ENCODE measurements at regions not wholly inside any gene's neighbourhood (a gene's known extent, or its start where the extent isn't known, plus 50 kb on each side); places are given as distances from the start of the nearest gene placed in this dataset.

GRCh38 chr3:168517249-168518071 lies 421.7 kb upstream of the GOLIM4 start:
- H3K4me3 ChIP-seq, result peak overlapping the region in 2 of 3 donors; percentile 12 to 20
- no peaks in the 10 kb centered on the region for H3K9me3 ChIP-seq
- DNase-seq, result peak in 2 of 3 donors; percentile 33 to 48
- TF ChIP-seq CTCF (IDR thresholded peaks at IDR 0.05) (no peak), POLR2A (IDR thresholded peaks at IDR 0.05) (no peak)
- H3K36me3 ChIP-seq, result no peaks in the 10 kb centered on the region
- peak overlapping the region in 2 of 3 donors; percentile 39 to 45 for H3K27ac ChIP-seq
- 31% methylated on average over 13 of the region's 14 CpGs for whole genome bisulfite sequencing (ENCODE audit: insufficient coverage, low coverage, low lambda C conversion rate, missing lambda C conversion rate)
- peak; percentile 77 to 90 (median 83) for ATAC-seq
- peaks cover 0 to 4% (median 0%) of the 10 kb centered on the region in 4 donors for H3K4me1 ChIP-seq
- no peaks in the 10 kb centered on the region for H3K27me3 ChIP-seq
- intact Hi-C loops (cut with DNase I), result no loop called here

- Histone ChIP-seq H3K4me3 (no peak overlapping the region), H3K27me3 (no peaks in the 10 kb centered on the region), H3K36me3 (no peaks in the 10 kb centered on the region), H3K9me3 (no peaks in the 10 kb centered on the region), H3K4me1 (peaks cover 0 to 4% (median 0%) of the 10 kb centered on the region in 4 donors), H3K27ac (no peak overlapping the region)
- TF ChIP-seq CTCF (IDR thresholded peaks at IDR 0.05) (no peak), POLR2A (IDR thresholded peaks at IDR 0.05) (no peak)
- DNase-seq (no peak), ATAC-seq (no peak)
- intact Hi-C loops (cut with DNase I), result no loop called here
Measured at GRCh38 chr3:168514252-168514651, 418.5 kb upstream of the GOLIM4 start.

- H3K36me3 ChIP-seq, result no peaks in the 10 kb centered on the region
- ATAC-seq, result no peak
- H3K27ac ChIP-seq, result no peak overlapping the region
- no peaks in the 10 kb centered on the region for H3K27me3 ChIP-seq
- no peaks in the 10 kb centered on the region for H3K9me3 ChIP-seq
- peaks cover 0 to under 1% (median 0%) of the 10 kb centered on the region in 4 donors for H3K4me1 ChIP-seq
- TF ChIP-seq CTCF (IDR thresholded peaks at IDR 0.05) (no peak), POLR2A (IDR thresholded peaks at IDR 0.05) (no peak)
- WGBS (ENCODE audit: insufficient coverage, low coverage, low lambda C conversion rate, missing lambda C conversion rate), result 57% methylated on average over 1 of the region's 1 CpG
- H3K4me3 ChIP-seq, result no peak overlapping the region
- intact Hi-C loops (cut with DNase I), result no loop called here
- DNase-seq, result no peak
Measured at GRCh38 chr3:168512802-168513201, 417.1 kb upstream of the GOLIM4 start.

- Histone ChIP-seq H3K4me1 (no peaks in the 10 kb centered on the region), H3K4me3 (no peak overlapping the region), H3K27ac (no peak overlapping the region), H3K27me3 (no peaks in the 10 kb centered on the region), H3K9me3 (no peaks in the 10 kb centered on the region), H3K36me3 (no peaks in the 10 kb centered on the region)
- DNase-seq, result no peak
- ATAC-seq, result peak; percentile 57 to 83 (median 60)
- TF ChIP-seq CTCF (IDR thresholded peaks at IDR 0.05), result peak; percentile 54 to 68 (median 60)
- TF ChIP-seq POLR2A (IDR thresholded peaks at IDR 0.05), result no peak
- intact Hi-C loops (cut with DNase I), result no loop called here
- WGBS (ENCODE audit: insufficient coverage, low coverage, low lambda C conversion rate, missing lambda C conversion rate), result 44% methylated on average over 3 of the region's 3 CpGs
Measured at GRCh38 chr3:168511428-168512014, 415.8 kb upstream of the GOLIM4 start.

Data from right lobe of liver (tissue), 6 donors.